CD4-positive, alpha-beta T cell treated with Interleukin-1 beta for 1 hour (primary cell): ENCODE measurements at regions not wholly inside any gene's neighbourhood (a gene's known extent, or its start where the extent isn't known, plus 50 kb on each side); places are given as distances from the start of the nearest gene placed in this dataset.

Experiments used
- DNase-seq, 2 donors: peaks; one replicate each; pipeline ENCODE4 v3.0.0-alpha.2; 2020 to 2022

DNA sequence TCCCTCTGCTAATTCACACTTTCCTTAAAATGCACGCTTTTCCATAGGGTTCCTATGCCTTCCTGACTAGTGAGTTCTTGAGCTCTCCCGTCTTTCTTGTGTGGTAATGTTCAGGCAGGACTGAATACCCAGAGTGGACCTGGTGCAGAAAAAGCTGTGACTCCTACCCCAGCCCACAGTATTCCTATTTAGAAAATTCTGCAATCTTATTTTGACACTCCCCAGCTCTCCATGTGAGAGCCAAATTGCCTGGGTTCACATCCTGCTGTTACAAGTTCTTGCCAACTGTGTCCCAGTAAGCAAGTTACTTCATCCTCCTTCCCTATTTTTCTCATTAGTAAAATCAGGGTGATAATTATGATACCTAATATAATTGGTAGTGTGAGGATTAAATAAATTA is 290.8 kb upstream of the SLCO3A1 start:
- no peak for DNase-seq

DNA sequence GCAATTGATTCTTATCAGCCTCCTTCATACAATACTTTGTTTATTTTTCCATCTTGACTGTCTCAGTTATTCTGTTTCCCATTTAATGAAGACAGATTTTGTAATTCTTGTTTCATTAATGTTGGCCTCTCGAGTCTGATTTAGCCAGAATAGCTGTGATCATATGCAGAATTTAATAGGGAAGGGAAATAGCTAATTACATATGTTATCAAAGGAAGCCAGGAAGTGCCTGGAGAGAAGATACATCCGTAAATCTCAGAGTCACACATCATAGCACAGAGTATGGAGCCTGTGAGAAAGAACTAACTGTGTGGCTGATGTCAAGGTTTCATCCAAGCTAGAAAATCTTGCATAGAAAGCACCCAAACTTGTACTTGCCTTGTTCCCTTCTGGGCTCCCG is 288.9 kb upstream of the SLCO3A1 start:
- DNase-seq: no peak

DNA sequence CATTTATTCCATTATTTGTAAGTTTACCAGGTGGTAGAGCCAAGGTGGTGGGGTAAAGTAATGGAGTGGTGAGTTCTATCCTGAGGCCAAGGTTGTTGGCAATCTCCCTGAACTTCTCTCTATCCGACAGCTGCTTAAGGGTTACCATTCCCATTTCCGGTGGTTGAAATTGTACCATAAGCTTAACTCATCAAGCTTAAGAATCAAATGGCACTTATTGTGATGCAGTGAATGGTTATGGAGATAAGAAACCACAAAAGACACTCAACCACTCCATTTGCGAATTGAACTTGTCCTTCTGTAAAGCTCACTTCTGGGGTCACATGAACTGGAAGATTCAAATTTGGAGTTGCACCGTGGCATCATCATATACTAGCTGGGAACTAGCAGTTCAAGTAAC is 287.4 kb upstream of the SLCO3A1 start:
- DNase-seq: no peak

DNA sequence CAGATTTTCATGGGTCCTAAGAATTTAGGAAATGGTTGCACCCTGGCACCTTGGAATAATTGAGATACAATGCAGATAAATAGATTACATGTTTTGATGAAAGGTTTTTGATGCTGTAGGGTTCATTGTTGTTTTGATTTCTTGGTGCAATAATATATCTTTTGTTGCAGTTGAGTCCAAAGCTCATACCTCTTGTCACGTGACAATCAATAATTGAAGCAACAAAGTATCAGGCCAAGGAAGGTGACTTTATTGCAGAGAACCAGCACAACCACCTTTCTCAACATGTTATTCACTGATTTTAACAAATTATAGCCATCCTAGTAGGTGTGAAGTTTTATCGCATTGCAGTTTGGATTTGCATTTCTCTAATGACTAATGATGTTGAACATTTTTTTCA is 285.5 kb upstream of the SLCO3A1 start:
- DNase-seq: no peak

DNA sequence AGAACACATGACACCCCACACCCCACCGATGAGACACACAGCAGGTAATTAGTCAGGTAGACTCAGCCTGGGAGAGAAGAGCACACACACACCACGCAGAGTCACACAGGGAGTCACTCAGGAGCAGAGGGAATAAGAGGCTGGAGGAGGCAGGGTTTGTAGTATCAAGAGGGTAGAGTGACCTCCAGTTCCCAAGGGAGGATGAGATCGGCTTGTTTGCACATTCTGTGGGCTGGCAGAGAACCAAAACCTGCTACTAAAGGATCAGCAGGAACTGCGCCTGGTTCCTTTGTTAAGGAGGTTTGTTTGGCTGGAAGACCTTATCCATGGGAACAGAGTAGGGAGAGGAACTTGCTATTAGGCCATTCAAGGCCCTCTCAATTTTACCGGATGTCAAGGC is 281.4 kb upstream of the SLCO3A1 start:
- no peak for DNase-seq

DNA sequence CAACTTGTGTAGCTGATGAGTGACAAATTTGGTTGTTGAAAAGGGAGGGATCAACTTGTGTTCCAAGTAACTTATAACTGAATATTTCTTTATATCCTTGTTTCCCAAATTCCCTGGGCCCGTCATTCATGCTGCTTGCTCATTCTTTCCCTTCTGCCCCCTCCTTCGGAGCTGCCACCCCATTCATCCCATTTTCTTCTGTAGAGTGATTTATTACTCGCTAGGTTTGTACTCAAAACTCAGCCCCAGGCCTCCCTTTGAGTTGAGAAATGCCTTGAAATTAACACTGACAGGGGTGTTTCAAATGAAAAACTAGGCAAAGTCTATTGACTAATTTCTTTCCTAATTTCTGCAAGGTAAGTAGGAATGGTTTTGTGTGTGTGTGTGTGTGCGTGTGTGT is 277.4 kb upstream of the SLCO3A1 start:
- no peak for DNase-seq

- DNase-seq: no peak
Measured at GRCh38 chr15:91578511-91578910, 275.0 kb upstream of the SLCO3A1 start.

DNA sequence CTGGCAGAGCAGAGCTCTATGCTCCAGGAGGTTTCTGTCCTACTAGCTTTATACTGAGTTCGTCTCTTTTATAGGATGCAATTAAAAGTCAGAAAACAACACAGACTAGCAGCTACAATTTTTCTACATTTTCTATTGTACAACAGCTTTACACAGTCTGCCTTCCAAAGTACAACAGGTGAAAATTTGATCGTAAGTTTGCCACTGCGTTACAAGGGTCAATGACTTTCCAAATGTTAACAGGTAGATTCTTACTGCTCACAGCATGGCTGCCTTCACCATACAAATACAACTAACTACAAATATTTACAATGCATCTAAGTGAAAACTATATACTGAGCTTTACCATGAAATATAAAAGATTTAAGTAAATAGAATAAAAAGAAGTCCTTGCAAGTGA is 268.6 kb upstream of the SLCO3A1 start:
- no peak for DNase-seq

GRCh38 chr15:91586560-91586959 is 266.9 kb upstream of the SLCO3A1 start:
- no peak for DNase-seq

GRCh38 chr15:91589360-91589759 is 264.1 kb upstream of the SLCO3A1 start:
- no peak for DNase-seq

GRCh38 chr15:91592567-91592966 is 260.9 kb upstream of the SLCO3A1 start:
- no peak for DNase-seq

GRCh38 chr15:91593067-91593466 is 260.4 kb upstream of the SLCO3A1 start:
- no peak for DNase-seq

- DNase-seq: no peak
Measured at GRCh38 chr15:91593653-91594052, 259.9 kb upstream of the SLCO3A1 start.

DNA sequence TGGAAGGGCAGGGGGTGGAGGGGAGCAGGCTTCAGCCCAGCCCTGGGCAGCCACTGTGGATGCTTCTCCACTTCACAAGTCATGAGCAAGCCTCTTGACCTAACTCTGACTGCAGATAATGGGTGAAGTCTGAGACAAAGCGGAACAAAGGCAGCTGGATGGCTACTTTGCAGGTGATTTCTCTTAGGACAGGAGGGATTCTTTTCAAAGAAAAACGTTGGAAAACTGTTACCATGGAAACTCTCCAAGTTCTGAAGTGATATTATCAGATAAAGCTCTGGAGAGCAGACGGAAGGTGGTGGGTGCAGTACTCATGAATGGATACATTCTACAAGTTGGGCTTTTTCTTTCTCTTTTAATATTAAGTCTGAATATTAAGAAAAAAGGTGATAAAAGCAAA is 254.2 kb upstream of the SLCO3A1 start:
- no peak for DNase-seq

DNA sequence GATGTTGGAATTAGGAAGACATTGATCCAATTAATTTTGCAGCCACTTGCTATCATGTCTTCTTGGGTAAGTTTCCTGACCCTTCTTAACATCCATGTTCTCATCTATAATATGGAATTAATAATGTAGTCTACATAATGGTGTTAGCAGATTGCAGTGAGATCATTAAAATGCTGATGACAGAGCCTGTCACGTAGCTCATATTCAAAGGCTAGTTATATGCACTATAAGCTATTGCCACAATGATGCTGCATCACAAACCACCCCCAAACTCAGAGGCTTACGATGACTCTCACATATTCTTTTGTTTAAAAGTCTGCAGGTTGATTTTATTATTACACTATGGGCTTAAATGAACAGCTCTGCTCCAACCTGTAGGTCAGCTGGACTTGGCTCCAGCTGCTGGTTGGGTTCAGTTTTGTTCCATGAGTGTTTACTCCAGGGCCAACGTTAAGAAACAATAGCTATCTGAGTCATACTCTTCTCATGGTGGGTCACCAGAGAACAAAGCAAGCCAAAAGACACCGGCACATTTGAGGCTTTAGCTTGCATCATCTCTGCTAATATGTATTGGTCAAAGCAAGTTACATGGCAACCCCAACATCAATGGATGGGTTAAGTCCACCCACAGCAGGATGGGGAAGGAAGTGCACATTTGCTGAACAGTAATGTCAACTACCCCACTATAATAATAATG is 250.0 kb upstream of the SLCO3A1 start:
- DNase-seq: no peak

DNA sequence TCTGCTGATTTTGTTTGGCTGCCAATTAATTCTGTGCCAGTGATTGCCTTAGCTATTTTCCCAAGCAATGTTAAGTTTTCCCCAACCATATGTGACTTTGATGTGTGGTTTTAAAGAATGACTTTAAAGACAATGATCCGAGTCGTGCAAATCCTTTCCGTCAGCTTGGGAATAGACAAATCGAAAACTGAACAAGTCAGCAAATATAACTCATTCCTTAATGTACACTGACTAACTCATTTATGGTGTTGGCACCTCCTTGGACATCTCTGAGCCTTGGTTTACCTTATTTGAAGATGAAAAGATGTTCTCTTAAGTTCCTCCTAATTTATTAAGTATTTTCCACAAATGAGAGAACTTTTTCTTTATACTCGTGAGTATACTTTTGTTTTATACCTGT is 249.4 kb upstream of the SLCO3A1 start:
- DNase-seq: no peak

- no peak for DNase-seq
Measured at GRCh38 chr15:91605576-91605975, 247.9 kb upstream of the SLCO3A1 start.

GRCh38 chr15:91609231-91609630 is 244.3 kb upstream of the SLCO3A1 start:
- DNase-seq: no peak

- no peak for DNase-seq
Measured at GRCh38 chr15:91609966-91610365, 243.5 kb upstream of the SLCO3A1 start.

DNA sequence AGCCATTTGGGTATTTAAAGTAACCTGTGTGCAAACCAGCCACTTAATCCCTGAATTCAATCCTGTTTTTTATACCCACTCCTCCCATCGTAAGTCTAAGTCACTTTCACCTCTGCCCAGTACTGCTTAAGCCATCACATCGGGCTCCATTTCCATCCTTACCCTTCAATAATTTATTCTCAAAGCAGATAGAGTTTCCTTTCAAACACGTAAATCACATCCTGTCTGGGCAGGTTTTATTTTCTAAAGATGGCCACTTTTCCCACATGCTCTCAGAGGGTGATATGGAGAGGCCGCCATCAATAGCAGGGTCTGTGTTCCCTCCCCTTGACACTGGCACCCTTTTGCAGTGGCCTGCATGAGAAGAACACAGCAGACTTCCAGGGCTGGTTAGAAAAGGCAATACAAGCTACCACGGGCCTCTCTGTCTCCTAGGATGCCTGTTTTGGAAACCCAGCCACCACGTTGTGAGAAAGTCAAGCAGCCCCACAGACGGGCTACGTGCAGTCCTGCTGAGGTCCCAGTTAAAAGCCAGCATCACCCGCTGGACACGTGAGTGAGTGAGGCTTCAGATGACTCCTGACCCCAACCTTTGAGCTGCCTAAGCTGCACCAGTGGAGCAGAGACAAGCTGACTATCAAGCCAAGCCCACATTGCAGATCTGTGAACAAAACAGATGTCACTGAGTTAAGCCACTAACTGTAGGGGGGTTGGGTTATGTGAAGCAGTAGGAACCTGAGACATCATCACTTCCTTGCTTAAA is 241.8 kb upstream of the SLCO3A1 start:
- DNase-seq: no peak

GRCh38 chr15:91620229-91620628 is 233.3 kb upstream of the SLCO3A1 start:
- no peak for DNase-seq

DNA sequence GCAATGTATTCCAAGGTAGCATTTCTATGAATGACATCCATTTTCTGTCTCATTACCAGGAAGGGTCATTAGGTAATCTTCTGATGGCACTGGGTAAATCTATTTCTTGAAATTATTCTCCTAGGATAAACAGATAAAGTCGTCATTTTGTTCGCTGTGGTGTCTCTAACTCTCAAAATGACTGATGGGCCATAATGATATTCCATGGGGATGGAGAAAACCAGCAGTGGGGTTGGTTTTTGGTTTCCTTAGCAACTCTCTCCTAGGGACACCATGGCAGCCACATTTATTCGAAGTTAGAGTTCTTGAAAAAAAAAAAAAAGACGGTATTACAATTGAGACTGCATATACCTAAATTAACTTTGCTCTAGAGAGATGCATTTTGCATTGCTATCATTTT is 231.3 kb upstream of the SLCO3A1 start:
- DNase-seq: no peak

DNA sequence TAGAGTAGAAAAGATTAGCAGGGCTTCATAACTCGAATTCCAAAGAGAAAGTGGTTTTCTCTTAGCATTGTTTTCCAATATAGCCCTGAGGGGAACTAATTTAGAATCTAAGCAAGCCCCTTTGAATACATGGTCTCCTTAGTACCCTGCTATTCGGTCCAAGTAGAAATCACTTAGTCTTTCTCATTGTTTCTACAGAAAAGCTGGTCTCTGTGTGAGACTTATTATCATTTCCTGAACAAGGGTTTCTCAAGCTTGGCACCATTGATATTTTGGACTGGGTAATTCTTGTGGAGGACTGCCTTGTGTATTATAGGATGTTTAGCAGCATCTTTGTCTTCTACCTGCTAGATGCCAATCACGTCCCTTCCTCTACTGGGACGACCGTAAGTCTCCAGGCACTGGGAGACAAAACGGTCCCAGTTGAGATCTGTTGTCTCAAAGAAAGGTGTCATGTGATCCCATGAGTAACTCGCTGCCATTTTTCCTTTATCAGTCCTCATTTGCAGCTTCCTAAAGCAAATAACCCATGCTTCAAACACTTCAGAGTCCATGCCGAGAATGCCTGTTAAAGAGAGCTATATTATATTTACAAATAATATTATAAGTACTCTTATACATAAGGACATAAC is 230.7 kb upstream of the SLCO3A1 start:
- no peak for DNase-seq

GRCh38 chr15:91624353-91624968 is 229.0 kb upstream of the SLCO3A1 start:
- no peak for DNase-seq
